Esophagus muscularis mucosa (tissue), 4 donors: ENCODE measurements at regions not wholly inside any gene's neighbourhood (a gene's known extent, or its start where the extent isn't known, plus 50 kb on each side); places are given as distances from the start of the nearest gene placed in this dataset.

ENCODE experiments used
- CTCF ChIP-seq, 3 experiments: fragments of 200-600 bp in 2 of 3; fragments of 450-650 bp in 1 of 3; sonication (generic) in 2 of 3; IDR thresholded peaks; one replicate each; pipeline ENCODE4 v1.5.1; 2017 to 2019; ENCODE audit warnings: antibody characterized with exemption in 3 of 3, mild to moderate bottlenecking in 2 of 3, moderate library complexity in 1 of 3
- EP300 ChIP-seq: sonication (generic); formaldehyde crosslinking; IDR thresholded peaks from one replicate; pipeline ENCODE4 v1.6.1; 2017; ENCODE audit warnings: antibody characterized with exemption
- POLR2A ChIP-seq: fragments of 450-650 bp; IDR thresholded peaks from one replicate; pipeline ENCODE4 v1.6.1; 2017; ENCODE audit warnings: antibody characterized with exemption, moderate library complexity, mild to moderate bottlenecking, low read depth
- POLR2AphosphoS5 ChIP-seq, 2 donors: sonication (generic); formaldehyde crosslinking; IDR thresholded peaks; one replicate each; pipeline ENCODE4 v1.6.1; 2017; ENCODE audit warnings: antibody characterized with exemption in 2 of 2

GRCh38 chr5:159515909-159516415 is 185.7 kb upstream of the IL12B start:
- TF ChIP-seq CTCF (IDR thresholded peaks at IDR 0.05), result peak; percentile 37 to 62 (median 48)
- TF ChIP-seq POLR2AphosphoS5 (IDR thresholded peaks at IDR 0.05), result no peak
- TF ChIP-seq POLR2A, result no peak
- no peak for TF ChIP-seq EP300
